Chondrocyte (in vitro differentiated cells): ENCODE measurements at regions not wholly inside any gene's neighbourhood (a gene's known extent, or its start where the extent isn't known, plus 50 kb on each side); places are given as distances from the start of the nearest gene placed in this dataset.

ENCODE experiments used
- DNase-seq: peaks from one replicate; pipeline ENCODE4 v3.0.0; 2021; ENCODE audit warnings: mixed read lengths, low spot score
- H3K27ac Mint-ChIP-seq: one replicate; pipeline ENCODE4 v1.8.0; 2021; ENCODE audit warnings: mild to moderate bottlenecking, moderate library complexity, mixed read lengths; ENCODE audit not compliant: unreplicated experiment
- H3K27me3 Mint-ChIP-seq: 2 replicates; pipeline ENCODE4 v1.8.0; 2021; ENCODE audit warnings: low read depth, mixed read lengths
- H3K36me3 Mint-ChIP-seq: 2 replicates; pipeline ENCODE4 v1.8.0; 2021; ENCODE audit warnings: low read depth, mixed read lengths
- H3K4me1 Mint-ChIP-seq: 2 replicates; pipeline ENCODE4 v1.8.0; 2021; ENCODE audit warnings: low read depth, mild to moderate bottlenecking, mixed read lengths
- H3K4me3 Mint-ChIP-seq: one replicate; pipeline ENCODE4 v1.8.0; 2021; ENCODE audit warnings: mild to moderate bottlenecking, moderate library complexity, mixed read lengths; ENCODE audit not compliant: unreplicated experiment
- H3K9me3 Mint-ChIP-seq: 2 replicates; pipeline ENCODE4 v1.8.0; 2021; ENCODE audit warnings: low read depth, mixed read lengths
- CTCF ChIP-seq: fragments of 200-600 bp; sonication (generic); IDR thresholded peaks from 2 replicates; pipeline ENCODE4 v1.5.0; 2021; ENCODE audit warnings: antibody characterized with exemption, mild to moderate bottlenecking, moderate library complexity

GRCh38 chr20:56941101-56941686 lies 312.1 kb downstream of the TFAP2C start:
- no peak for TF ChIP-seq CTCF
- H3K27ac Mint-ChIP-seq: no peak overlapping the region
- no peaks in the 10 kb centered on the region for H3K36me3 Mint-ChIP-seq
- no peaks in the 10 kb centered on the region for H3K9me3 Mint-ChIP-seq
- H3K4me3 Mint-ChIP-seq: no peak overlapping the region
- peaks cover 3% of the 10 kb centered on the region for H3K4me1 Mint-ChIP-seq
- DNase-seq: no peak
- H3K27me3 Mint-ChIP-seq: peaks cover 8% of the 10 kb centered on the region

GRCh38 chr20:56943946-56944945 lies 315.1 kb downstream of the TFAP2C start:
- Mint-ChIP-seq H3K27me3 (peaks cover 13% of the 10 kb centered on the region), H3K4me3 (no peak overlapping the region), H3K9me3 (no peaks in the 10 kb centered on the region), H3K4me1 (peaks cover 3% of the 10 kb centered on the region), H3K27ac (no peak overlapping the region), H3K36me3 (no peaks in the 10 kb centered on the region)
- no peak for TF ChIP-seq CTCF
- no peak for DNase-seq

GRCh38 chr20:56945057-56945456 lies 316.0 kb downstream of the TFAP2C start:
- Mint-ChIP-seq H3K4me1 (peaks cover 3% of the 10 kb centered on the region), H3K36me3 (no peaks in the 10 kb centered on the region), H3K9me3 (no peaks in the 10 kb centered on the region), H3K27ac (no peak overlapping the region), H3K4me3 (no peak overlapping the region), H3K27me3 (peaks cover 13% of the 10 kb centered on the region)
- TF ChIP-seq CTCF: peak; percentile 73
- no peak for DNase-seq

GRCh38 chr20:56945901-56946300 lies 316.8 kb downstream of the TFAP2C start:
- Mint-ChIP-seq H3K27me3 (peaks cover 13% of the 10 kb centered on the region), H3K27ac (no peak overlapping the region), H3K9me3 (no peaks in the 10 kb centered on the region), H3K36me3 (no peaks in the 10 kb centered on the region), H3K4me1 (peaks cover 3% of the 10 kb centered on the region), H3K4me3 (no peak overlapping the region)
- no peak for DNase-seq
- no peak for TF ChIP-seq CTCF

- TF ChIP-seq CTCF: no peak
- peaks cover 3% of the 10 kb centered on the region for H3K4me1 Mint-ChIP-seq
- no peaks in the 10 kb centered on the region for H3K9me3 Mint-ChIP-seq
- no peak overlapping the region for H3K27ac Mint-ChIP-seq
- peaks cover 14% of the 10 kb centered on the region for H3K27me3 Mint-ChIP-seq
- no peak overlapping the region for H3K4me3 Mint-ChIP-seq
- no peak for DNase-seq
- H3K36me3 Mint-ChIP-seq: no peaks in the 10 kb centered on the region
Observed at GRCh38 chr20:56949318-56949717, 317.1 kb downstream of the BMP7 start.
